PC-9 (cell line): ENCODE measurements at regions not wholly inside any gene's neighbourhood (a gene's known extent, or its start where the extent isn't known, plus 50 kb on each side); places are given as distances from the start of the nearest gene placed in this dataset.

Experiments used
- BruUV-seq: library from RNA; stranded (reverse); fragments of 400-500 nt; replicated peaks from 2 replicates; lab custom pipeline; 2021; lab: Mats Ljungman, UMichigan
- CTCF ChIA-PET: fragments of 300-600 bp; sonication (Branson Sonifier 250); formaldehyde crosslinking; loops from one replicate; lab custom pipeline; 2022; ENCODE audit warnings: antibody characterized with exemption; lab: Charles Lee
- POLR2A ChIA-PET: fragments of 300-600 bp; sonication (Branson Sonifier 250); formaldehyde crosslinking; loops from one replicate; lab custom pipeline; 2022; ENCODE audit warnings: antibody characterized with exemption; ENCODE audit not compliant: unreplicated experiment; lab: Charles Lee
- DNase-seq, 2 experiments: peaks; one replicate each; pipeline versions ENCODE4 v3.0.0 to v3.0.0-alpha.2; 2015 to 2022; ENCODE audit warnings: mixed read lengths in 1 of 2
- H2AFZ ChIP-seq: fragments of 200-600 bp; sonication (generic); 2 replicates; pipeline ENCODE4 v1.8.1; 2017; ENCODE audit warnings: antibody characterized with exemption
- H3F3A ChIP-seq: fragments of 200-600 bp; sonication (generic); 2 replicates; pipeline ENCODE4 v1.8.1; 2017; ENCODE audit warnings: antibody characterized with exemption, mild to moderate bottlenecking, low read depth; ENCODE audit not compliant: insufficient read depth
- H3K27ac ChIP-seq: fragments of 200-600 bp; sonication (generic); 2 replicates; pipeline ENCODE4 v1.6.1; 2016; ENCODE audit warnings: mixed run types
- H3K27me3 ChIP-seq: fragments of 200-600 bp; sonication (generic); 2 replicates; pipeline ENCODE4 v1.6.1; 2016; ENCODE audit warnings: low read depth, mixed run types; ENCODE audit not compliant: insufficient read depth
- H3K36me3 ChIP-seq: fragments of 200-600 bp; sonication (generic); 2 replicates; pipeline ENCODE4 v1.6.1; 2016; ENCODE audit warnings: low read depth, mixed run types
- H3K4me1 ChIP-seq: fragments of 200-600 bp; sonication (generic); replicated peaks from 2 replicates; pipeline ENCODE4 v1.6.1; 2016; ENCODE audit warnings: mixed run types; ENCODE audit not compliant: insufficient read depth
- H3K4me2 ChIP-seq: fragments of 200-600 bp; sonication (generic); 2 replicates; pipeline ENCODE4 v1.6.1; 2017; ENCODE audit warnings: mixed run types
- H3K4me3 ChIP-seq: fragments of 200-600 bp; sonication (generic); 2 replicates; pipeline ENCODE4 v1.6.1; 2016; ENCODE audit warnings: mixed run types
- H3K79me2 ChIP-seq: fragments of 200-600 bp; sonication (generic); 2 replicates; pipeline ENCODE4 v1.6.1; 2017; ENCODE audit warnings: low read depth, mixed run types
- H3K9me2 ChIP-seq: fragments of 200-600 bp; sonication (generic); 2 replicates; pipeline ENCODE4 v1.8.1; 2017; ENCODE audit warnings: mild to moderate bottlenecking; ENCODE audit not compliant: insufficient read depth
- H3K9me3 ChIP-seq: fragments of 200-600 bp; sonication (generic); 2 replicates; pipeline ENCODE4 v1.8.1; 2016; ENCODE audit warnings: low read depth; ENCODE audit not compliant: insufficient read depth
- H4K20me1 ChIP-seq: fragments of 200-600 bp; sonication (generic); 2 replicates; pipeline ENCODE4 v1.8.1; 2017; ENCODE audit not compliant: insufficient read depth
- EZH2 ChIP-seq: fragments of 200-600 bp; sonication (generic); IDR thresholded peaks from 2 replicates; pipeline ENCODE4 v1.8.0; 2017; ENCODE audit warnings: antibody characterized with exemption, low read depth
- intact Hi-C: fragments of 100-400 bp; cut with micrococcal nuclease; formaldehyde crosslinking; loops from one replicate; pipeline ENCODE4 v1.10.0; 2022; ENCODE audit not compliant: unreplicated experiment
- TF ChIP-seq, protein P1 (sequence below): fragments of 200-600 bp; sonication (generic); conservative IDR thresholded peaks from 2 replicates; pipeline ENCODE4 v1.6.1; 2017; ENCODE audit warnings: mixed run types, antibody characterized with exemption, mild to moderate bottlenecking, moderate library complexity

DNA sequence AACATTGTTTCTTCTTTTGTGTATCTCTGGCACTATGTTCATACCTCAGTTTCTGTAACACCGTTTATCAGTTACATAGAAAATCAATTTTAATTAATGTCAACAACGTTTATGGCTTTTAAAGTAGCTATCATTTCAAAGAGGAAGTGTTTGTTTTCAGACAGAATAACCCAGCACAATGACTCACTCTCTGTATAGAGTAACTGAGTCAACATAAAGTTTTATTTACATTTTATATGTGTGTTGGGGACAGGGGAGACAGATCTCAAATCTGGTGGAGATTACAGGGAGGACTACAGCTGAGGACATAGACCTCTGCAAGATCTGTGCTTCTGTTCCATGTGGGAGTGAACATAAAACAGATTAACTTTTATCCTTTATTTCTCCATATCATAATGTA, 2590.1 kb downstream of the PCDH9 start:
- H3K4me3 ChIP-seq, result no peak overlapping the region
- no peaks in the 10 kb centered on the region for H3K79me2 ChIP-seq
- 0 out of 2 replicates have a peak, but pooled peaks cover 9% of the 10 kb centered on the region for H3K4me1 ChIP-seq
- H3K4me2 ChIP-seq, result no peak overlapping the region
- no peaks in the 10 kb centered on the region for H3K27me3 ChIP-seq
- H4K20me1 ChIP-seq, result no peaks in the 10 kb centered on the region
- intact Hi-C loops, result no loop called here
- ChIA-PET CTCF (no interaction called here), POLR2A (no interaction called here)
- H3K27ac ChIP-seq, result no peak overlapping the region
- H2AFZ ChIP-seq, result no peak overlapping the region; the same call in 1 of the 2 replicates
- TF ChIP-seq EZH2, result no peak
- TF ChIP-seq, protein P1, sequence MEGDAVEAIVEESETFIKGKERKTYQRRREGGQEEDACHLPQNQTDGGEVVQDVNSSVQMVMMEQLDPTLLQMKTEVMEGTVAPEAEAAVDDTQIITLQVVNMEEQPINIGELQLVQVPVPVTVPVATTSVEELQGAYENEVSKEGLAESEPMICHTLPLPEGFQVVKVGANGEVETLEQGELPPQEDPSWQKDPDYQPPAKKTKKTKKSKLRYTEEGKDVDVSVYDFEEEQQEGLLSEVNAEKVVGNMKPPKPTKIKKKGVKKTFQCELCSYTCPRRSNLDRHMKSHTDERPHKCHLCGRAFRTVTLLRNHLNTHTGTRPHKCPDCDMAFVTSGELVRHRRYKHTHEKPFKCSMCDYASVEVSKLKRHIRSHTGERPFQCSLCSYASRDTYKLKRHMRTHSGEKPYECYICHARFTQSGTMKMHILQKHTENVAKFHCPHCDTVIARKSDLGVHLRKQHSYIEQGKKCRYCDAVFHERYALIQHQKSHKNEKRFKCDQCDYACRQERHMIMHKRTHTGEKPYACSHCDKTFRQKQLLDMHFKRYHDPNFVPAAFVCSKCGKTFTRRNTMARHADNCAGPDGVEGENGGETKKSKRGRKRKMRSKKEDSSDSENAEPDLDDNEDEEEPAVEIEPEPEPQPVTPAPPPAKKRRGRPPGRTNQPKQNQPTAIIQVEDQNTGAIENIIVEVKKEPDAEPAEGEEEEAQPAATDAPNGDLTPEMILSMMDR, result no peak
- H3K9me2 ChIP-seq, result no peaks in the 10 kb centered on the region
- DNase-seq, result no peak
- H3F3A ChIP-seq, result no peaks in the 10 kb centered on the region
- H3K36me3 ChIP-seq, result no peaks in the 10 kb centered on the region
- 0 out of 2 replicates have a peak, but pooled peaks cover 2% of the 10 kb centered on the region for H3K9me3 ChIP-seq
- BruUV-seq, result no TSS peak

GRCh38 chr13:64639206-64639605, 2590.9 kb downstream of the PCDH9 start:
- Histone ChIP-seq H4K20me1 (no peaks in the 10 kb centered on the region), H3F3A (no peaks in the 10 kb centered on the region), H3K4me3 (no peak overlapping the region), H2AFZ (no peak overlapping the region), H3K79me2 (no peaks in the 10 kb centered on the region), H3K27ac (no peak overlapping the region), H3K9me2 (no peaks in the 10 kb centered on the region), H3K27me3 (no peaks in the 10 kb centered on the region), H3K4me2 (no peak overlapping the region), H3K36me3 (no peaks in the 10 kb centered on the region), H3K9me3 (0 out of 2 replicates have a peak, but pooled peaks cover 7% of the 10 kb centered on the region), H3K4me1 (0 out of 2 replicates have a peak, but pooled peaks cover 10% of the 10 kb centered on the region)
- TF ChIP-seq, protein P1, result no peak
- TF ChIP-seq EZH2, result no peak
- ChIA-PET POLR2A (no interaction called here), CTCF (no interaction called here)
- no TSS peak for BruUV-seq
- no peak for DNase-seq
- intact Hi-C loops, result no loop called here

DNA sequence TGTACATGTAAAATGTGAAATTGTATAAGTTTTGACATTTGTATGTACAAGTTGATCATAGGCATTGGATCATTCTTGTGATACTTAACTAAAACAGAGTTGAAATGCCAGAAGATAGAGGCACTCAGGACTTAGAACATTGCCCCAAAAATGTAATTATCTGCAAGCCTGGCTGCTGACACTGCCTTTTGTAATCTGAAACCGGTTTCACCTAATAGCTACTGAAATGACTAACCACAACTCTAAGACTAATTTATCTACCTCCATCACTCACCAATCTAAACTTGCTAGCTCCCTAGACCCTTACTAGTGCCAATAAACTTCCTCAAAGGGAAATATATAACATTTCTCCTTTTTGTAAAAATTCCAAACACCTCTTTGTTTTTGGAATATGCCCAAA, 2596.2 kb downstream of the PCDH9 start:
- no peaks in the 10 kb centered on the region for H3K27me3 ChIP-seq
- no TSS peak for BruUV-seq
- DNase-seq, result no peak
- H3K4me1 ChIP-seq, result 0 out of 2 replicates have a peak, but pooled peaks cover 7% of the 10 kb centered on the region
- TF ChIP-seq, protein P1, result no peak
- no peak for TF ChIP-seq EZH2
- H3K27ac ChIP-seq, result no peak overlapping the region
- CTCF ChIA-PET, result no interaction called here
- H3K9me3 ChIP-seq, result 0 out of 2 replicates have a peak, but pooled peaks cover 7% of the 10 kb centered on the region
- intact Hi-C loops, result no loop called here
- no peaks in the 10 kb centered on the region for H4K20me1 ChIP-seq
- POLR2A ChIA-PET, result no interaction called here
- no peak overlapping the region for H3K4me2 ChIP-seq
- H3K4me3 ChIP-seq, result no peak overlapping the region
- H3K79me2 ChIP-seq, result no peaks in the 10 kb centered on the region
- no peaks in the 10 kb centered on the region for H3F3A ChIP-seq
- H3K36me3 ChIP-seq, result no peaks in the 10 kb centered on the region
- H3K9me2 ChIP-seq, result no peaks in the 10 kb centered on the region
- H2AFZ ChIP-seq, result no peak overlapping the region
